H9 (cell line): ENCODE measurements at regions not wholly inside any gene's neighbourhood (a gene's known extent, or its start where the extent isn't known, plus 50 kb on each side); places are given as distances from the start of the nearest gene placed in this dataset.
"Not testable (repeated sequence)": the region's sequence is repeated elsewhere in the genome, so short reads cannot be mapped to it uniquely, and the experiment has no call there.

Experiments used
- DNase-seq: peaks from one replicate; pipeline ENCODE4 v3.0.0-alpha.2; 2017
- H2AFZ ChIP-seq: one replicate; pipeline ENCODE4 v1.6.1; 2013; ENCODE audit warnings: mild to moderate bottlenecking, low read length, control low read depth, moderate library complexity
- H2AK5ac ChIP-seq: 2 replicates; pipeline ENCODE4 v1.6.1; 2013; ENCODE audit warnings: low read length, control low read depth, mixed read lengths; ENCODE audit not compliant: insufficient read length
- H2BK120ac ChIP-seq: one replicate; pipeline ENCODE4 v1.6.1; 2013; ENCODE audit warnings: low read depth, mild to moderate bottlenecking, low read length, control low read depth, inconsistent platforms; ENCODE audit not compliant: poor library complexity, severe bottlenecking
- H2BK12ac ChIP-seq: 2 replicates; pipeline ENCODE4 v1.6.1; 2013; ENCODE audit warnings: low read length, control low read depth, mixed read lengths, low read depth; ENCODE audit not compliant: insufficient read length
- H2BK15ac ChIP-seq: 2 replicates; pipeline ENCODE4 v1.6.1; 2013; ENCODE audit warnings: low read depth, low read length, control low read depth
- H2BK20ac ChIP-seq: one replicate; pipeline ENCODE4 v1.6.1; 2013; ENCODE audit warnings: low read depth, mild to moderate bottlenecking, low read length, control low read depth, inconsistent platforms; ENCODE audit not compliant: poor library complexity, severe bottlenecking
- H2BK5ac ChIP-seq: 2 replicates; pipeline ENCODE4 v1.6.1; 2013; ENCODE audit warnings: low read length, control low read depth, mixed read lengths; ENCODE audit not compliant: insufficient read length
- H3K14ac ChIP-seq: 2 replicates; pipeline ENCODE4 v1.6.1; 2013; ENCODE audit warnings: low read length, control low read depth; ENCODE audit not compliant: insufficient read depth
- H3K18ac ChIP-seq: 2 replicates; pipeline ENCODE4 v1.6.1; 2013; ENCODE audit warnings: low read depth, mild to moderate bottlenecking, mixed read lengths, low read length, control low read depth; ENCODE audit not compliant: insufficient read length
- H3K23ac ChIP-seq: 2 replicates; pipeline ENCODE4 v1.6.1; 2013; ENCODE audit warnings: low read length, control low read depth, mixed read lengths, low read depth; ENCODE audit not compliant: insufficient read length
- H3K23me2 ChIP-seq: 2 replicates; pipeline ENCODE4 v1.6.1; 2013; ENCODE audit warnings: low read depth, mild to moderate bottlenecking, mixed read lengths, low read length, control low read depth; ENCODE audit not compliant: insufficient read length, poor library complexity, severe bottlenecking
- H3K27ac ChIP-seq: 2 replicates; pipeline ENCODE4 v1.5.1; 2013; ENCODE audit warnings: low read length, control low read depth, mixed read lengths, low read depth; ENCODE audit not compliant: insufficient read length
- H3K27me3 ChIP-seq: 2 replicates; pipeline ENCODE4 v1.6.1; 2013; ENCODE audit warnings: low read length, control low read depth, inconsistent platforms; ENCODE audit not compliant: insufficient read depth
- H3K4ac ChIP-seq: 2 replicates; pipeline ENCODE4 v1.6.1; 2013; ENCODE audit warnings: low read depth, mild to moderate bottlenecking, control low read depth, inconsistent platforms, low read length, moderate library complexity
- H3K4me1 ChIP-seq: 2 replicates; pipeline ENCODE4 v1.6.1; 2013; ENCODE audit warnings: low read length, control low read depth, inconsistent platforms; ENCODE audit not compliant: insufficient read depth
- H3K4me2 ChIP-seq: 2 replicates; pipeline ENCODE4 v1.6.1; 2013; ENCODE audit warnings: low read length, control low read depth, mixed read lengths; ENCODE audit not compliant: insufficient read length, insufficient read depth
- H3K56ac ChIP-seq: 2 replicates; pipeline ENCODE4 v1.6.1; 2013; ENCODE audit warnings: low read depth, mild to moderate bottlenecking, mixed read lengths, low read length, control low read depth; ENCODE audit not compliant: insufficient read length
- H3K79me1 ChIP-seq: 2 replicates; pipeline ENCODE4 v1.6.1; 2013; ENCODE audit warnings: low read depth, mild to moderate bottlenecking, moderate library complexity, low read length, control low read depth, inconsistent platforms; ENCODE audit not compliant: insufficient read depth, poor library complexity, severe bottlenecking
- H3K79me2 ChIP-seq: 2 replicates; pipeline ENCODE4 v1.6.1; 2013; ENCODE audit warnings: low read length, control low read depth, inconsistent platforms; ENCODE audit not compliant: insufficient read depth
- H3K9ac ChIP-seq: 2 replicates; pipeline ENCODE4 v1.6.1; 2013; ENCODE audit warnings: low read length, control low read depth, mixed read lengths; ENCODE audit not compliant: insufficient read length; ENCODE audit errors: extremely low read depth
- H3K9me3 ChIP-seq: one replicate; pipeline ENCODE4 v1.6.1; 2013; ENCODE audit warnings: low read depth, low read length, inconsistent platforms; ENCODE audit not compliant: control insufficient read depth
- H3T11ph ChIP-seq: one replicate; pipeline ENCODE4 v1.6.1; 2013; ENCODE audit warnings: mild to moderate bottlenecking, low read length, control low read depth, inconsistent platforms
- H4K20me1 ChIP-seq: one replicate; pipeline ENCODE4 v1.6.1; 2013; ENCODE audit not compliant: control insufficient read depth, insufficient read length, insufficient read depth
- H4K5ac ChIP-seq: 2 replicates; pipeline ENCODE4 v1.6.1; 2013; ENCODE audit warnings: low read depth, mild to moderate bottlenecking, mixed read lengths, low read length, control low read depth; ENCODE audit not compliant: insufficient read length
- H4K8ac ChIP-seq: replicated peaks from 2 replicates; pipeline ENCODE4 v1.6.1; 2013; ENCODE audit warnings: low read length, control low read depth, mixed read lengths, low read depth; ENCODE audit not compliant: insufficient read length
- H4K91ac ChIP-seq: 2 replicates; pipeline ENCODE4 v1.6.1; 2013; ENCODE audit warnings: low read depth, mild to moderate bottlenecking, moderate library complexity, mixed read lengths, low read length, control low read depth; ENCODE audit not compliant: insufficient read length
- H3K27ac Mint-ChIP-seq, 3 experiments: 2 replicates in 2 of 3; 3 replicates in 1 of 3; pipeline ENCODE4 v1.8.0; 2020 to 2021; ENCODE audit warnings: mixed read lengths in 3 of 3, mild to moderate bottlenecking in 1 of 3, moderate library complexity in 1 of 3
- H3K27me3 Mint-ChIP-seq: 2 replicates; pipeline ENCODE4 v1.8.0; 2021; ENCODE audit warnings: low read depth, mild to moderate bottlenecking, moderate library complexity, mixed read lengths
- H3K36me3 Mint-ChIP-seq, 3 experiments: 2 replicates in 2 of 3; 3 replicates in 1 of 3; pipeline ENCODE4 v1.8.0; 2020 to 2021; ENCODE audit warnings: low read depth in 3 of 3, mixed read lengths in 3 of 3; ENCODE audit not compliant: insufficient read depth in 1 of 3
- H3K4me1 Mint-ChIP-seq, 2 experiments: 2 replicates each; pipeline ENCODE4 v1.8.0; 2020; ENCODE audit warnings: mixed read lengths in 2 of 2
- H3K4me3 Mint-ChIP-seq, 2 experiments: 2 replicates in 1 of 2; 3 replicates in 1 of 2; pipeline ENCODE4 v1.8.0; 2020 to 2021; ENCODE audit warnings: mild to moderate bottlenecking in 2 of 2, mixed read lengths in 2 of 2, moderate library complexity in 1 of 2
- H3K9me3 Mint-ChIP-seq, 2 experiments: 2 replicates in 1 of 2; 3 replicates in 1 of 2; pipeline ENCODE4 v1.8.0; 2020; ENCODE audit warnings: mild to moderate bottlenecking in 2 of 2, mixed read lengths in 2 of 2, moderate library complexity in 1 of 2
- WGBS: extraction: QIAGEN DNeasy Blood & Tissue Kit; methylation state at CpG from one replicate; pipeline ENCODE4 v1.1.7; 2013; ENCODE audit warnings: missing lambda C conversion rate, low lambda C conversion rate, mixed read lengths; ENCODE audit not compliant: insufficient read length; ENCODE audit errors: extremely low coverage; 5-methylcytosine and 5-hydroxymethylcytosine counted together
- TF ChIP-seq, protein P1 (sequence below): fragments of 200-600 bp; sonication (generic); conservative IDR thresholded peaks from 3 replicates; pipeline ENCODE4 v1.8.0; 2021; ENCODE audit warnings: antibody characterized with exemption, mild to moderate bottlenecking

DNA sequence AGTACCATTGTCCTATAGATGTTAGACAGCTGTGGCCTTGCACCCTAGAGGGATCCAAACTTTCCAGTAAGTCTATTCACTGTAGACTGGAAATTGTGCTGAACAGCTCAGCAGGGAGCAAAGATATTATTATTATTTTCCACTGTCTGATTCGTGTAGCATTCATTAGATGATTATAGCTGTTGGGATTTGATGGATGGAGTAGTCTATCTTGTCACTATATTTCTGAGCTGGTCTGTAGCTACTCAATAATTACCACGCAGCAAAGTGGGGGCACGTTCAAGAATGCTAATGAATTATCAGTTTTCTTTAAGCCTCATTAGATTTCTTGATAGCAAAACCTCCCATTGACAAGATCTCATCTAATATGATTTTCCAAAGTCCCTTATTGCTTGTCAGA lies 113.2 kb downstream of the RTP4 start:
- H3K4me3 Mint-ChIP-seq: no peak overlapping the region; a peak in 1 of 5 replicates
- H3K27me3 ChIP-seq: no peaks in the 10 kb centered on the region
- H2BK12ac ChIP-seq: no peak overlapping the region
- no peak overlapping the region for H2AFZ ChIP-seq
- no peak overlapping the region for H4K91ac ChIP-seq
- H2AK5ac ChIP-seq: no peak overlapping the region
- H3K56ac ChIP-seq: no peak overlapping the region
- TF ChIP-seq, protein P1, sequence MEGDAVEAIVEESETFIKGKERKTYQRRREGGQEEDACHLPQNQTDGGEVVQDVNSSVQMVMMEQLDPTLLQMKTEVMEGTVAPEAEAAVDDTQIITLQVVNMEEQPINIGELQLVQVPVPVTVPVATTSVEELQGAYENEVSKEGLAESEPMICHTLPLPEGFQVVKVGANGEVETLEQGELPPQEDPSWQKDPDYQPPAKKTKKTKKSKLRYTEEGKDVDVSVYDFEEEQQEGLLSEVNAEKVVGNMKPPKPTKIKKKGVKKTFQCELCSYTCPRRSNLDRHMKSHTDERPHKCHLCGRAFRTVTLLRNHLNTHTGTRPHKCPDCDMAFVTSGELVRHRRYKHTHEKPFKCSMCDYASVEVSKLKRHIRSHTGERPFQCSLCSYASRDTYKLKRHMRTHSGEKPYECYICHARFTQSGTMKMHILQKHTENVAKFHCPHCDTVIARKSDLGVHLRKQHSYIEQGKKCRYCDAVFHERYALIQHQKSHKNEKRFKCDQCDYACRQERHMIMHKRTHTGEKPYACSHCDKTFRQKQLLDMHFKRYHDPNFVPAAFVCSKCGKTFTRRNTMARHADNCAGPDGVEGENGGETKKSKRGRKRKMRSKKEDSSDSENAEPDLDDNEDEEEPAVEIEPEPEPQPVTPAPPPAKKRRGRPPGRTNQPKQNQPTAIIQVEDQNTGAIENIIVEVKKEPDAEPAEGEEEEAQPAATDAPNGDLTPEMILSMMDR: no peak
- H4K5ac ChIP-seq: no peak overlapping the region
- DNase-seq: no peak
- H4K8ac ChIP-seq: no peak overlapping the region
- no peak overlapping the region for H3K27ac ChIP-seq
- no peaks in the 10 kb centered on the region for H3K79me1 ChIP-seq
- no peak overlapping the region for H2BK20ac ChIP-seq
- H3K23ac ChIP-seq: no peak overlapping the region
- H3K23me2 ChIP-seq: no peaks in the 10 kb centered on the region
- no peak overlapping the region for H3K14ac ChIP-seq
- H2BK5ac ChIP-seq: no peak overlapping the region
- H3K4ac ChIP-seq: no peak overlapping the region
- H4K20me1 ChIP-seq: no peaks in the 10 kb centered on the region
- no peak overlapping the region for H3K4me2 ChIP-seq
- no peak overlapping the region for H2BK15ac ChIP-seq
- H3K4me1 Mint-ChIP-seq: peaks cover 5 to 7% of the 10 kb centered on the region in 2 experiments
- no peak overlapping the region for H2BK120ac ChIP-seq
- H3K79me2 ChIP-seq: no peaks in the 10 kb centered on the region
- H3K9ac ChIP-seq: no peak overlapping the region
- peaks cover 13 to 21% (median 19%) of the 10 kb centered on the region in 3 experiments for H3K36me3 Mint-ChIP-seq
- no peak overlapping the region for H3T11ph ChIP-seq
- H3K27me3 Mint-ChIP-seq: no peaks in the 10 kb centered on the region
- H3K9me3 ChIP-seq: peaks cover 9% of the 10 kb centered on the region
- peaks cover 18 to 22% of the 10 kb centered on the region in 2 experiments for H3K9me3 Mint-ChIP-seq
- no peaks in the 10 kb centered on the region for H3K4me1 ChIP-seq
- H3K27ac Mint-ChIP-seq: no peak overlapping the region
- H3K18ac ChIP-seq: no peak overlapping the region
- WGBS: no CpG with 5 or more reads among the region's 3 CpGs

- not testable (repeated sequence) for H3K9ac ChIP-seq, H2BK20ac ChIP-seq, H3K4me2 ChIP-seq, H3K4me1 ChIP-seq, H3K79me2 ChIP-seq, H4K20me1 ChIP-seq, H3K18ac ChIP-seq, H3K23me2 ChIP-seq, H2BK12ac ChIP-seq, H3T11ph ChIP-seq, H2BK15ac ChIP-seq, H3K27ac ChIP-seq, H3K4me1 Mint-ChIP-seq, H3K4ac ChIP-seq, H2BK5ac ChIP-seq, H2AFZ ChIP-seq, H3K79me1 ChIP-seq, DNase-seq, H3K27ac Mint-ChIP-seq, H4K8ac ChIP-seq, H3K56ac ChIP-seq, H3K27me3 Mint-ChIP-seq, H3K14ac ChIP-seq, H3K23ac ChIP-seq, H2BK120ac ChIP-seq, H4K5ac ChIP-seq, H3K27me3 ChIP-seq, H2AK5ac ChIP-seq, H4K91ac ChIP-seq, H3K4me3 Mint-ChIP-seq
- peaks cover 27% of the 10 kb centered on the region for H3K9me3 ChIP-seq
- peaks cover 44 to 64% (median 61%) of the 10 kb centered on the region in 3 experiments for H3K36me3 Mint-ChIP-seq
- peaks cover 69 to 74% of the 10 kb centered on the region in 2 experiments for H3K9me3 Mint-ChIP-seq
These were observed 107.4 kb downstream of the RTP4 start for GRCh38 chr3:187475613-187476012.
